B cell (primary cell): ENCODE measurements at regions not wholly inside any gene's neighbourhood (a gene's known extent, or its start where the extent isn't known, plus 50 kb on each side); places are given as distances from the start of the nearest gene placed in this dataset.

Experiments used
- ATAC-seq: fragments of 200-7000 bp; cut with Tn5 transposase; one replicate; pipeline ENCODE4 v1.10.0; 2021; ENCODE audit warnings: low read depth, mild to moderate bottlenecking, moderate number of reproducible peaks, moderate library complexity
- CTCF ChIA-PET: fragments of 350-600 bp; sonication (Branson Sonifier 250); formaldehyde crosslinking; loops from one replicate; lab custom pipeline; 2021; ENCODE audit warnings: antibody characterized with exemption, inconsistent platforms; lab: Charles Lee
- POLR2A ChIA-PET: fragments of 350-600 bp; sonication (Branson Sonifier 250); formaldehyde crosslinking; loops from one replicate; lab custom pipeline; 2021; ENCODE audit warnings: antibody characterized with exemption; lab: Charles Lee
- DNase-seq: peaks from one replicate; pipeline ENCODE4 v3.0.0; 2013
- H2AFZ ChIP-seq: 2 replicates; pipeline ENCODE4 v1.6.1; 2012; ENCODE audit warnings: mild to moderate bottlenecking, low read depth, low read length; ENCODE audit not compliant: insufficient read depth, poor library complexity, severe bottlenecking
- H3K27ac ChIP-seq, 2 donors: 1 replicate in 1 of 2; 2 replicates in 1 of 2; pipeline ENCODE4 v1.5.1; 2012 to 2013; ENCODE audit warnings: low read length in 2 of 2, mild to moderate bottlenecking in 2 of 2, moderate library complexity in 1 of 2
- H3K27me3 ChIP-seq, 4 experiments: fragments of 200-600 bp in 1 of 4; sonication (generic) in 1 of 4; replicated peaks in 1 of 4; 1 replicate in 2 of 4; 2 replicates in 2 of 4; pipeline versions ENCODE4 v1.6.1 to v1.7.0; 2013 to 2016; ENCODE audit warnings: low read length in 3 of 4, mild to moderate bottlenecking in 2 of 4, mixed read lengths in 1 of 4, moderate library complexity in 1 of 4; ENCODE audit not compliant: insufficient read depth in 4 of 4, control insufficient read depth in 3 of 4; ENCODE audit errors: control extremely low read depth in 1 of 4
- H3K36me3 ChIP-seq, 2 experiments: replicated peaks in 1 of 2; 1 replicate in 1 of 2; 2 replicates in 1 of 2; pipeline versions ENCODE4 v1.6.1 to v1.7.1; 2013; ENCODE audit warnings: low read length in 1 of 2; ENCODE audit not compliant: insufficient read depth in 2 of 2, control insufficient read depth in 1 of 2; ENCODE audit errors: control extremely low read depth in 1 of 2, extremely low read depth in 1 of 2
- H3K4me1 ChIP-seq, 2 donors: fragments of 200-600 bp in 1 of 2; sonication (generic) in 1 of 2; 1 replicate in 1 of 2; 2 replicates in 1 of 2; pipeline versions ENCODE4 v1.5.1 to v1.6.1; 2013 to 2017; ENCODE audit warnings: low read length in 2 of 2; ENCODE audit not compliant: control insufficient read depth in 2 of 2, insufficient read depth in 2 of 2
- H3K4me2 ChIP-seq: replicated peaks from 2 replicates; pipeline ENCODE3; 2012; ENCODE audit warnings: mild to moderate bottlenecking, low read depth, low read length; ENCODE audit not compliant: poor library complexity, severe bottlenecking
- H3K4me3 ChIP-seq, 5 experiments: fragments of 200-600 bp in 1 of 5; sonication (generic) in 1 of 5; 1 replicate in 3 of 5; 2 replicates in 2 of 5; pipeline versions ENCODE4 v1.5.1 to v1.7.0; 2011 to 2016; ENCODE audit warnings: low read length in 4 of 5, mild to moderate bottlenecking in 4 of 5, low read depth in 2 of 5, control low read depth in 1 of 5, moderate library complexity in 1 of 5; ENCODE audit not compliant: insufficient read depth in 1 of 5; ENCODE audit errors: control extremely low read depth in 1 of 5, extremely low read depth in 1 of 5
- H3K79me2 ChIP-seq: fragments of 200-600 bp; sonication (generic); one replicate; pipeline ENCODE4 v1.6.0; 2016; ENCODE audit warnings: low read length; ENCODE audit not compliant: control insufficient read depth, insufficient read depth
- H3K9ac ChIP-seq: fragments of 200-600 bp; sonication (generic); 2 replicates; pipeline ENCODE4 v1.6.1; 2017; ENCODE audit warnings: mild to moderate bottlenecking, low read length, moderate library complexity
- H3K9me3 ChIP-seq, 3 donors: one replicate each; pipeline versions ENCODE4 v1.6.1 to v1.7.1; 2013; ENCODE audit warnings: low read length in 2 of 3; ENCODE audit not compliant: control insufficient read depth in 2 of 3, insufficient read depth in 1 of 3; ENCODE audit errors: control extremely low read depth in 1 of 3
- H4K20me1 ChIP-seq: 2 replicates; pipeline ENCODE4 v1.6.0; 2012; ENCODE audit warnings: mild to moderate bottlenecking, low read length; ENCODE audit not compliant: insufficient read depth, control insufficient read depth, poor library complexity, severe bottlenecking
- H3K27ac Mint-ChIP-seq: one replicate; pipeline ENCODE4 v1.8.0; 2021; ENCODE audit warnings: mixed read lengths
- H3K27me3 Mint-ChIP-seq: one replicate; pipeline ENCODE4 v1.8.0; 2021; ENCODE audit warnings: mixed read lengths
- H3K4me1 Mint-ChIP-seq: one replicate; pipeline ENCODE4 v1.8.0; 2021; ENCODE audit warnings: mixed read lengths
- H3K4me3 Mint-ChIP-seq: one replicate; pipeline ENCODE4 v1.8.0; 2021; ENCODE audit warnings: mixed read lengths
- H3K9me3 Mint-ChIP-seq: one replicate; pipeline ENCODE4 v1.8.0; 2022; ENCODE audit warnings: mixed read lengths; ENCODE audit not compliant: insufficient read depth
- EZH2 ChIP-seq: IDR thresholded peaks from 2 replicates; pipeline ENCODE4 v1.6.1; 2012; ENCODE audit warnings: borderline replicate concordance, low read depth, mild to moderate bottlenecking, moderate library complexity, low read length; ENCODE audit not compliant: insufficient read depth, poor library complexity, severe bottlenecking
- WGBS: methylation state at CpG from one replicate; pipeline ENCODE4 v1.1.5; 2013; ENCODE audit warnings: missing lambda C conversion rate; ENCODE audit not compliant: insufficient coverage; 5-methylcytosine and 5-hydroxymethylcytosine counted together
- intact Hi-C: fragments of 100-400 bp; cut with micrococcal nuclease; formaldehyde crosslinking; loops from one replicate; pipeline ENCODE4 v1.10.0; 2022
- TF ChIP-seq, protein P1 (sequence below): fragments of 200-600 bp; IDR thresholded peaks from one replicate; pipeline ENCODE4 v1.8.0; 2022; ENCODE audit warnings: antibody characterized with exemption, mild to moderate bottlenecking

DNA sequence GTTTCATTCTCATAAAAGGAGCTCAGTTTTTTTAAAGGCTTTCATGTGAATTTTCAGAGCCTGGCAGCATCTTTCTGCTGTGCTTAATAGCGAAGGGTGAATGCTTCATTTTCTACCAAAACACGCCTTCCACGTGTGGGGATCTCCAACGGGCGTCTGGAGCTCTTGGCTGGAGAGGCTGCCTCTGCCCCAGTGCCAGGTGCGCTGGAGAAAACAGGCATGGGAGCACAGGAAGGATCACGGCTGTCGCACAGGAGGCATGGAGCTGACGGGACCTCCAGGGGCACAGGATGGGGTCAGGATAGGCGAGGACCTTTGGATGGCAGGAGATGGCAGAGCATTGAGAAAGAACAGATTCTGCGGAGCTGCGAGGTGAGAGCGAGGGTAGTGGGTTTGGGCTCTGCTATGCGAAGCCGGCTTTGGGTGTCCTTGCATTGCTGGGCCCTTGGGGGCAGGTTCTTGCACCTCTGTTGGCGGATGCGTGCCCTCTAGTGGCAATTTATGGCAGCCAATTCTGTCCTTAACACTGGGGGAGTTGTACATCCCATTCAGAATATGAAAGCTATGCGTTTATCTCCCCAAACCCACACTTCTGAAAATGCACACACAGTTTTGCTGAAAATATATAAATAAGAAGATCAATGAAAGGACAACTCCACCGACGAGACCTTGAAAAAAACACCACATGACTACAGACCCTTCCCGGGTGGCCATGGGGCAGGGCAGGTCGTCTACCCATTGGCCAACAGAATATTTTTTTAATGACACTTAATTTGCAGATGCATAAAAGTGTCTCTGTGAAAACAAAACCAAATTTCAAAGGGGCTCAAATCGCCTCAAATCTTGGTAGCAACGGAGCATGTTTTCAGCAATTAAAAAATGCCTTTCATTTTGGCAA lies 90.4 kb upstream of the SLC35G4 start:
- Mint-ChIP-seq H3K27ac (no peak overlapping the region), H3K9me3 (no peaks in the 10 kb centered on the region), H3K4me1 (no peaks in the 10 kb centered on the region), H3K27me3 (no peaks in the 10 kb centered on the region), H3K4me3 (no peak overlapping the region)
- 61% methylated on average over 18 of the region's 24 CpGs for WGBS
- H3K9me3 ChIP-seq: no peaks in the 10 kb centered on the region
- H3K4me3 ChIP-seq: no peak overlapping the region
- ChIA-PET CTCF (interaction anchor here (1.2 to 2.1 kb wide), 4 partner anchors 9 to 34 kb away, joined by 3 to 6 read pairs (median 4); no protein-coding TSS in a partner anchor), POLR2A (no interaction called here)
- no peaks in the 10 kb centered on the region for H3K36me3 ChIP-seq
- H3K4me1 ChIP-seq: no peaks in the 10 kb centered on the region
- ATAC-seq: no peak
- no peak overlapping the region for H3K9ac ChIP-seq
- no peaks in the 10 kb centered on the region for H3K27me3 ChIP-seq
- H3K27ac ChIP-seq: no peak overlapping the region
- no peak overlapping the region for H3K4me2 ChIP-seq
- no peak overlapping the region for H2AFZ ChIP-seq
- H3K79me2 ChIP-seq: no peaks in the 10 kb centered on the region
- TF ChIP-seq, protein P1, sequence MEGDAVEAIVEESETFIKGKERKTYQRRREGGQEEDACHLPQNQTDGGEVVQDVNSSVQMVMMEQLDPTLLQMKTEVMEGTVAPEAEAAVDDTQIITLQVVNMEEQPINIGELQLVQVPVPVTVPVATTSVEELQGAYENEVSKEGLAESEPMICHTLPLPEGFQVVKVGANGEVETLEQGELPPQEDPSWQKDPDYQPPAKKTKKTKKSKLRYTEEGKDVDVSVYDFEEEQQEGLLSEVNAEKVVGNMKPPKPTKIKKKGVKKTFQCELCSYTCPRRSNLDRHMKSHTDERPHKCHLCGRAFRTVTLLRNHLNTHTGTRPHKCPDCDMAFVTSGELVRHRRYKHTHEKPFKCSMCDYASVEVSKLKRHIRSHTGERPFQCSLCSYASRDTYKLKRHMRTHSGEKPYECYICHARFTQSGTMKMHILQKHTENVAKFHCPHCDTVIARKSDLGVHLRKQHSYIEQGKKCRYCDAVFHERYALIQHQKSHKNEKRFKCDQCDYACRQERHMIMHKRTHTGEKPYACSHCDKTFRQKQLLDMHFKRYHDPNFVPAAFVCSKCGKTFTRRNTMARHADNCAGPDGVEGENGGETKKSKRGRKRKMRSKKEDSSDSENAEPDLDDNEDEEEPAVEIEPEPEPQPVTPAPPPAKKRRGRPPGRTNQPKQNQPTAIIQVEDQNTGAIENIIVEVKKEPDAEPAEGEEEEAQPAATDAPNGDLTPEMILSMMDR: peak; percentile 42
- TF ChIP-seq EZH2: no peak
- H4K20me1 ChIP-seq: no peaks in the 10 kb centered on the region
- intact Hi-C loops: no loop called here
- DNase-seq: peak; percentile 27

DNA sequence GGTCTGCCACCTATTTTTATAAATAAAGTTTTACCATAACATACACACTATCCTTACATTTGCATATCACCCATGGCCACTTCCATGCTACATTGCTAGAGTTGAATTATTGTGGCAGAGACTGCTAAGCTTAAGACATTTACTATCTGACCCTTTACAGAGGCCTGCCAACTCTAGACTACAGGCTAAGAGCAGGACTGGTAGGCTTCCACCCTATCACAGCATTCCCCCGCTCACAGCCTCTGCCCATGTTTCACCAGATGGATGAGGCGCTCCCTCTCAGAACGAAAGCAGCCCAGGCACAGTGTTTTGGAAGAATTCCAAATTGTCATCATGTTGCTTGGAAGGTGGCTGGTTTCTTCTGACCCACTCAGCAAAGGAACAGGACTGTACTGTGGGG lies 91.7 kb upstream of the SLC35G4 start:
- ChIA-PET CTCF (interaction anchor here (2.1 kb wide), 1 partner anchor 11 kb away, joined by 6 read pairs; no protein-coding TSS in a partner anchor), POLR2A (no interaction called here)
- H3K4me3 Mint-ChIP-seq: no peak overlapping the region
- DNase-seq: no peak
- Histone ChIP-seq H3K9me3 (no peaks in the 10 kb centered on the region), H3K36me3 (no peaks in the 10 kb centered on the region), H3K4me3 (no peak overlapping the region), H3K27me3 (no peaks in the 10 kb centered on the region), H2AFZ (no peak overlapping the region), H3K27ac (no peak overlapping the region), H3K4me2 (no peak overlapping the region), H3K4me1 (no peaks in the 10 kb centered on the region), H4K20me1 (no peaks in the 10 kb centered on the region), H3K9ac (no peak overlapping the region), H3K79me2 (no peaks in the 10 kb centered on the region)
- TF ChIP-seq, protein P1: no peak
- TF ChIP-seq EZH2: no peak
- ATAC-seq: no peak
- H3K9me3 Mint-ChIP-seq: no peaks in the 10 kb centered on the region
- no peaks in the 10 kb centered on the region for H3K4me1 Mint-ChIP-seq
- WGBS: 17% methylated on average over 1 of the region's 3 CpGs
- no peaks in the 10 kb centered on the region for H3K27me3 Mint-ChIP-seq
- H3K27ac Mint-ChIP-seq: no peak overlapping the region
- intact Hi-C loops: no loop called here
